HG02885 (cell line): ENCODE measurements at regions not wholly inside any gene's neighbourhood (a gene's known extent, or its start where the extent isn't known, plus 50 kb on each side); places are given as distances from the start of the nearest gene placed in this dataset.
A peak's percentile ranks its signal among the peaks of the same experiment; 100 is the strongest.

Source experiments
- ATAC-seq: cut with Tn5 transposase; IDR thresholded peaks from one replicate; pipeline ENCODE4 v1.9.1; 2021; ENCODE audit warnings: mild to moderate bottlenecking; ENCODE audit not compliant: unreplicated experiment, poor library complexity

- ATAC-seq = no peak
Observed at GRCh38 chr1:84759756-84760155, 69.5 kb upstream of the SSX2IP start.

- no peak for ATAC-seq
Observed at GRCh38 chr1:84758968-84759491, 68.8 kb upstream of the SSX2IP start.

- no peak for ATAC-seq
Observed at GRCh38 chr1:84758476-84758875, 68.2 kb upstream of the SSX2IP start.

DNA sequence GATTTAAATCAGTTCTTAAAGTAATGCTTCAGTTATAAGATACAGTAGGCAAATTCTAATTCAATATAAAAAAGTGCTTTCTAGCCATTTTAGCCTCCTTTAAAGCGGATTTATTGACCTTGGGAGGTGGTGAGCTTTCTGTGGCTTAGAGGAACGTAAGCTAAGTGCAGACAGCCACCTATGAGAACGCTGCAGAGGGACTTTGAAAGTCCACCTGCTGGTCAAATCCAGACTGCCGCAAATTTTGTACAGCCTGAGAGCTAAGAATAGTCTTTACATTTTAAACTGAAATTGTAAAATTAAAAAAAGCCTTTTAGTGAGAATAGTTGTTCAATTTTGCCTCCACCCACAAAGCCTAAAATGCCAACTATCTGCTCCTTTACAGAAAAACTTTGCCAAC is 67.0 kb upstream of the SSX2IP start:
- ATAC-seq = no peak

GRCh38 chr1:84756455-84757082 is 66.3 kb upstream of the SSX2IP start:
- ATAC-seq = no peak

GRCh38 chr1:84756001-84756400 is 65.7 kb upstream of the SSX2IP start:
- ATAC-seq = no peak

DNA sequence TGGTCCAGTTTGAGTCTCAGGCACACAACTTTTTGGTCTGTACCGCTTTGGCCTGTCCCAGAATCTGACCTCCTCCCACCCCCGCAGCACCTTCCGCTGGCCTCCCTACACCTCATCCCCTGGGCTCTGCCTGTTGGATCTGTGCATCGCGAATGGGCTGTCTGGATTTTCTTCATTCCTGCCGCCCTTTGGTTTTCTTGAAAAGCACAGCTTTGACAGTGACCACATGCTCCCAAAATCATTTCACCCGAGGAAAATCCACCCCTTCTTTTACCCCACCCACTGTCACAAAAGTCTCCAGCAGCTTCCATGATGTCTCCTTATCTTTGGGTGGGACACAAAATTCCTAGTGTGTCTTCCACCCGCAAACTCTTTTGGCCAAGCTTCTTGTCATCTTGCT is 65.0 kb upstream of the SSX2IP start:
- ATAC-seq = no peak

GRCh38 chr1:84754386-84754703 is 64.1 kb upstream of the SSX2IP start:
- no peak for ATAC-seq

- ATAC-seq = peak; percentile 85
Observed at GRCh38 chr1:84753516-84754385, 63.5 kb upstream of the SSX2IP start.

GRCh38 chr1:84750110-84750730 is 60.0 kb upstream of the SSX2IP start:
- no peak for ATAC-seq

- ATAC-seq = no peak
Observed at GRCh38 chr1:84749427-84749826, 59.2 kb upstream of the SSX2IP start.

- ATAC-seq = no peak
Observed at GRCh38 chr1:84748364-84748763, 58.1 kb upstream of the SSX2IP start.

DNA sequence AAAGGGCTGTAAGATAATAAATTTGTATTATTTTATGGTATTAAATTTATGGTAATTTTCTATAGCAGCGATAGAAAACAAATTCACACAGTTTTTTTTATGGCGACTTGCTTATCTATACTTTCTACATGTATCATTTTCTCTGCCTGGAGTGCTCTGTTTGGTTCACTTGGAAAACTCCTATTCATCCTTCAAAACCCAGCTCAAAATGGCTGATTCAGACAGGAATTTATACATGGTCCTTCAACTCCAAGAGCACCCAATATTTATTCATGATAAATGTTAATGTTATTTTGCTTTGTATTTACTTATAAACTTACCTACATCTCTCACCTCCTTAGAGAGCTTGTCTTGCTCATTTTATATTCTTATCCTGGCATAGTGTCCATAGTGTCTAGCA is 55.6 kb upstream of the SSX2IP start:
- no peak for ATAC-seq

- no peak for ATAC-seq
Observed at GRCh38 chr1:84743896-84744295, 53.6 kb upstream of the SSX2IP start.

DNA sequence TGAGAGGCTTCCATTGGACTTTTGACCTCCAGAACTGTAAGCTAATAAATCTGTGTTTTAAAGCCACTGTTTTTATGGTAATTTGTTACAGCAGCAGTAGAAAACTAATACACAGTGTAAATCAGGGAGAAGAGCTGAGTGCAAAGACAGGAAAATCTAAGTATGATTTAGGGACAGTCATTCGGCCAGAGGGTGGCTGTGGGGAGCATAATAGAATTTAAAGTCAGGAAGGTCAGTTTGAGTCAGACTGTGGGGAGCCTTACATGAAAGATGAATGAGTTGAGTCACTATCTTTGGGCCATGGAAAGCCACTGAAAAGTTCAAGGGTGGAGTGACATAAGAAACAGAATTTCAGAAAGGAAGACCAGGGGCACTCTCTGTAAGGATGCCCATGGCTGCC is 52.4 kb upstream of the SSX2IP start:
- ATAC-seq = peak; percentile 90

DNA sequence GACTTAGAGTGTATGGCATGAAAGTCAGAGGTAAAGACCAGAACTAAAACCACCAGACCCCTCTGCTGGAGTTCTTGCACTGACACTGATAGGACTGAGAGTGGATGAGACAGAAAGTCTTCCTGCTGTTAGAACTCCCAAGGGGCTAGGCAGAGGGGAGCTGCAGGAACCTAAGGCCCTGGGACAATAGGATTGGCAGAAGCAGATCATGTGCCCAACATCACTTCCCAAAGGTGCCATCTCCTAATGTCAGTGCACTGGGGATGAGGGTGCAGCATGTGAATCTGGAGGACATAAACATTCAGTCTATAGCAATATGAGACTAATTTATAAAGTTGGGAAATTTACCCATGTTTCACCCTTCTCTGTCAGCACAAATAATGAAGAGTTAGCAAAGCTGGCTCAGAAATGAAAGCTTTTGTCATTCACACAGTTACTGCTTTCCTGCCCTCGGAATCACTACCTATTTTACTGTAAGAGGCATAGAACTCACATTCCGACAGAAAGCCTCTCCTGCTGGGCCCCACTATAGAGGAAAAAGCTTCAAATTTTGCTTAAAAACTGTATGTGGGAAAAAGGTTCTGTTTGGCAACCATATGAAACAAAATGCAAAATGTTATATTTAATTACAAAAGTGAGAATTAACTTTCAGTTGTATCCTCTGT is 49.9 kb upstream of the SSX2IP start:
- no peak for ATAC-seq
